COLO829 (cell line): ENCODE measurements at regions not wholly inside any gene's neighbourhood (a gene's known extent, or its start where the extent isn't known, plus 50 kb on each side); places are given as distances from the start of the nearest gene placed in this dataset.
"Not testable (repeated sequence)": the region's sequence is repeated elsewhere in the genome, so short reads cannot be mapped to it uniquely, and the experiment has no call there.

Source experiments
- DNase-seq: peaks from one replicate; pipeline ENCODE4 v3.0.0; 2012; ENCODE audit warnings: low spot score

- DNase-seq, result no peak
Observed at GRCh38 chr5:171542525-171543140, 123.2 kb downstream of the FGF18 start.

- DNase-seq, result no peak
Observed at GRCh38 chr5:171543148-171543815, 123.8 kb downstream of the FGF18 start.

GRCh38 chr5:171544913-171545765 lies 125.7 kb downstream of the FGF18 start:
- DNase-seq, result no peak

GRCh38 chr5:171549274-171549673 lies 129.8 kb downstream of the FGF18 start:
- no peak for DNase-seq

GRCh38 chr5:171553817-171554216 lies 134.4 kb downstream of the FGF18 start:
- not testable (repeated sequence) for DNase-seq

GRCh38 chr5:171555160-171555559 lies 135.7 kb downstream of the FGF18 start:
- no peak for DNase-seq

- no peak for DNase-seq
Observed at GRCh38 chr5:171562822-171563221, 143.4 kb downstream of the FGF18 start.

- no peak for DNase-seq
Observed at GRCh38 chr5:171568389-171568788, 148.9 kb downstream of the FGF18 start.

- DNase-seq, result no peak
Observed at GRCh38 chr5:171569065-171569712, 149.7 kb downstream of the FGF18 start.

- DNase-seq, result no peak
Observed at GRCh38 chr5:171570244-171570825, 150.9 kb downstream of the FGF18 start.

- DNase-seq, result peak; percentile 14
Observed at GRCh38 chr5:171571663-171572062, 152.2 kb downstream of the FGF18 start.

GRCh38 chr5:171573021-171573420 lies 153.6 kb downstream of the FGF18 start:
- no peak for DNase-seq

GRCh38 chr5:171573451-171574225 lies 154.2 kb downstream of the FGF18 start:
- DNase-seq, result no peak

- DNase-seq, result no peak
Observed at GRCh38 chr5:171574376-171574775, 154.9 kb downstream of the FGF18 start.

GRCh38 chr5:171575386-171575785 lies 155.9 kb downstream of the FGF18 start:
- DNase-seq, result no peak

GRCh38 chr5:171575808-171576207 lies 156.4 kb downstream of the FGF18 start:
- no peak for DNase-seq

GRCh38 chr5:171577042-171577758 lies 157.8 kb downstream of the FGF18 start:
- no peak for DNase-seq

GRCh38 chr5:171578049-171578828 lies 158.8 kb downstream of the FGF18 start:
- DNase-seq, result no peak

- no peak for DNase-seq
Observed at GRCh38 chr5:171578829-171579491, 159.5 kb downstream of the FGF18 start.
